K562 (cell line): ENCODE measurements at regions not wholly inside any gene's neighbourhood (a gene's known extent, or its start where the extent isn't known, plus 50 kb on each side); places are given as distances from the start of the nearest gene placed in this dataset.

Experiments used
- ATAC-seq: fragments of 200-7000 bp; cut with Tn5 transposase; 3 replicates; pipeline ENCODE4 v1.9.1; 2020; ENCODE audit warnings: moderate library complexity
- BruUV-seq: library from RNA; stranded (reverse); fragments of 400-500 nt; replicated peaks from 2 replicates; lab custom pipeline; 2021; lab: Mats Ljungman, UMichigan
- CTCF ChIA-PET: fragments of 300-600 bp; formaldehyde crosslinking; extraction: SDS; loops from one replicate; lab custom pipeline; 2021; ENCODE audit warnings: low intra/inter-chr PET ratio; lab: Yijun Ruan, JAX
- POLR2A ChIA-PET: fragments of 300-600, 350-650 bp; sonication (Branson Sonifier 250); formaldehyde crosslinking; extraction: SDS; loops from one replicate; lab custom pipeline; 2021; ENCODE audit warnings: antibody characterized with exemption, inconsistent platforms; lab: Yijun Ruan, JAX
- DNase-seq, 4 experiments: peaks; one replicate each; pipeline versions ENCODE4 v3.0.0 to v3.0.0-alpha.2; 2011 to 2018; ENCODE audit warnings: low spot score in 3 of 4, mixed read lengths in 3 of 4; ENCODE audit errors: extremely low read depth in 1 of 4
- FAIRE-seq: peaks from 2 replicates; lab custom pipeline; 2011; peaks lifted over from hg19 to GRCh38; lab: Jason Lieb, UNC
- H2AFZ ChIP-seq: 2 replicates; pipeline ENCODE4 v1.6.0; 2011; ENCODE audit warnings: low read depth, low read length, control low read depth, inconsistent platforms
- H3K27ac ChIP-seq: fragments of 200-600 bp; 3 replicates; pipeline ENCODE4 v1.8.0; 2011; ENCODE audit warnings: low read depth, mild to moderate bottlenecking, control low read depth, inconsistent platforms, low read length, moderate library complexity, mixed read lengths; ENCODE audit errors: extremely low read depth
- H3K27me3 ChIP-seq, 2 experiments: fragments of 300-600 bp in 1 of 2; 2 replicates in 1 of 2; 3 replicates in 1 of 2; pipeline versions ENCODE4 v1.6.0 to v1.8.0; 2011; ENCODE audit warnings: inconsistent platforms in 2 of 2, low read length in 2 of 2, mild to moderate bottlenecking in 1 of 2, mixed read lengths in 1 of 2, moderate library complexity in 1 of 2; ENCODE audit not compliant: control insufficient read depth in 2 of 2, insufficient read depth in 2 of 2
- H3K36me3 ChIP-seq: fragments of 300-600 bp; 3 replicates; pipeline ENCODE4 v1.8.0; 2011; ENCODE audit warnings: mild to moderate bottlenecking, low read length, inconsistent platforms; ENCODE audit not compliant: control insufficient read depth, insufficient read depth
- H3K4me1 ChIP-seq, 2 experiments: fragments of 200-600 bp in 1 of 2; replicated peaks in 1 of 2; 2 replicates in 1 of 2; 3 replicates in 1 of 2; pipeline versions ENCODE4 v1.5.1 to v1.8.0; 2011; ENCODE audit warnings: inconsistent platforms in 2 of 2, low read length in 2 of 2, mild to moderate bottlenecking in 1 of 2, mixed read lengths in 1 of 2, moderate library complexity in 1 of 2; ENCODE audit not compliant: control insufficient read depth in 2 of 2, insufficient read depth in 2 of 2
- H3K4me2 ChIP-seq: 2 replicates; pipeline ENCODE4 v1.6.1; 2011; ENCODE audit warnings: low read length, control low read depth, inconsistent platforms, mixed read lengths; ENCODE audit not compliant: insufficient read depth
- H3K4me3 ChIP-seq: fragments of 200-600 bp; sonication (generic), shearing (Covaris generic); 2 replicates; pipeline ENCODE4 v1.5.1; 2016; ENCODE audit warnings: control low read depth, inconsistent platforms
- H3K79me2 ChIP-seq: fragments of 200-600 bp; 3 replicates; pipeline ENCODE4 v1.8.0; 2011; ENCODE audit warnings: low read length, inconsistent platforms; ENCODE audit not compliant: control insufficient read depth, insufficient read depth
- H3K9ac ChIP-seq, 2 experiments: 2 replicates each; pipeline versions ENCODE4 v1.6.0 to v1.6.1; 2011; ENCODE audit warnings: low read depth in 2 of 2, low read length in 2 of 2, control low read depth in 1 of 2, inconsistent platforms in 1 of 2, mild to moderate bottlenecking in 1 of 2, mixed read lengths in 1 of 2; ENCODE audit not compliant: insufficient read depth in 1 of 2
- H3K9me1 ChIP-seq: one replicate; pipeline ENCODE4 v1.6.0; 2011; ENCODE audit warnings: inconsistent platforms, mild to moderate bottlenecking, low read length, moderate library complexity; ENCODE audit not compliant: control insufficient read depth, insufficient read depth
- H3K9me3 ChIP-seq: replicated peaks from 2 replicates; pipeline ENCODE4 v1.5.1; 2011; ENCODE audit warnings: low read depth, low read length, inconsistent platforms; ENCODE audit not compliant: control insufficient read depth, insufficient read depth
- H4K20me1 ChIP-seq: replicated peaks from 2 replicates; pipeline ENCODE4 v1.6.1; 2011; ENCODE audit warnings: low read length, inconsistent platforms, mixed read lengths; ENCODE audit not compliant: control insufficient read depth, insufficient read depth
- ERF ChIP-seq: fragments of 450-650 bp; formaldehyde crosslinking; IDR thresholded peaks from 2 replicates; pipeline ENCODE4 v1.4.0; 2020; ENCODE audit warnings: mild to moderate bottlenecking, mixed read lengths
- NFRKB ChIP-seq: fragments of 450-650 bp; IDR thresholded peaks from 2 replicates; pipeline ENCODE4 v1.6.1; 2016; ENCODE audit warnings: low read depth
- PBX2 ChIP-seq, 2 experiments: IDR thresholded peaks in 1 of 2; conservative IDR thresholded peaks in 1 of 2; 2 replicates each; pipeline ENCODE4 v1.6.1; 2016; ENCODE audit warnings: low read depth in 2 of 2, mild to moderate bottlenecking in 1 of 2, missing compliant biosample characterization in 1 of 2, missing genetic modification characterization in 1 of 2, moderate library complexity in 1 of 2
- PRDM10 ChIP-seq: fragments of 450-650 bp; IDR thresholded peaks from 2 replicates; pipeline ENCODE4 v1.6.1; 2018; ENCODE audit not compliant: partially characterized antibody
- RNF219 ChIP-seq: fragments of 250-450 bp; sonication (Bioruptor Pico); IDR thresholded peaks from 2 replicates; pipeline ENCODE4 v1.5.0; 2022; ENCODE audit warnings: mild to moderate bottlenecking
- TEAD2 ChIP-seq: fragments of 450-650 bp; IDR thresholded peaks from 2 replicates; pipeline ENCODE4 v1.6.1; 2016; ENCODE audit warnings: missing genetic modification characterization, control low read depth, missing compliant biosample characterization
- THRB ChIP-seq: fragments of 450-650 bp; formaldehyde crosslinking; conservative IDR thresholded peaks from 2 replicates; pipeline ENCODE4 v1.4.0; 2022; ENCODE audit warnings: mild to moderate bottlenecking, missing genetic modification characterization
- ZNF311 ChIP-seq: fragments of 250-450 bp; sonication (Bioruptor Pico); IDR thresholded peaks from 2 replicates; pipeline ENCODE4 v1.4.0; 2020; ENCODE audit warnings: mild to moderate bottlenecking, moderate library complexity
- WGBS: fragments of 100-300 bp; shearing (Covaris generic); methylation state at CpG from one replicate; pipeline ENCODE4 v1.1.6; 2016; ENCODE audit warnings: low coverage, mixed read lengths; ENCODE audit not compliant: insufficient coverage; ENCODE audit errors: missing lambda C conversion rate; 5-methylcytosine and 5-hydroxymethylcytosine counted together
- in situ Hi-C: fragments of 300-500 bp; cut with MboI; formaldehyde crosslinking; loops from 4 replicates; pipeline ENCODE4 v1.15.0; 2018; ENCODE audit warnings: inconsistent platforms, mixed read lengths
- intact Hi-C: fragments of 100-400 bp; cut with micrococcal nuclease; formaldehyde crosslinking; loops from 2 replicates; pipeline ENCODE4 v1.14.2; 2022

- DNase-seq (no peak), FAIRE-seq (no peak), ATAC-seq (no peak)
- Histone ChIP-seq H3K27ac (no peak overlapping the region), H3K4me1 (no peaks in the 10 kb centered on the region), H2AFZ (no peak overlapping the region), H3K9me3 (no peaks in the 10 kb centered on the region), H3K4me2 (no peak overlapping the region), H3K27me3 (no peaks in the 10 kb centered on the region; a peak in 1 of 5 replicates), H4K20me1 (no peaks in the 10 kb centered on the region), H3K79me2 (no peaks in the 10 kb centered on the region), H3K9me1 (no peaks in the 10 kb centered on the region), H3K9ac (no peak overlapping the region), H3K4me3 (no peak overlapping the region), H3K36me3 (no peaks in the 10 kb centered on the region)
- ChIA-PET POLR2A (no interaction called here), CTCF (no interaction called here)
- BruUV-seq, result no TSS peak
- in situ Hi-C loops, result no loop called here
- intact Hi-C loops, result no loop called here
- TF ChIP-seq THRB (no peak), RNF219 (CRISPR knock-in tag) (no peak), TEAD2 (tag) (no peak), NFRKB (no peak), PRDM10 (no peak), ERF (CRISPR knock-in tag) (no peak), PBX2 (CRISPR knock-in tag; IDR thresholded peaks at IDR 0.05; ENCODE audit: low read depth) (no peak), PBX2 (tag; conservative IDR thresholded peaks at IDR 0.05; ENCODE audit: low read depth) (no peak), ZNF311 (CRISPR knock-in tag) (no peak)
- 7% methylated on average over 3 of the region's 3 CpGs for WGBS
These were observed 134.4 kb downstream of the DACT1 start for GRCh38 chr14:58772116-58772515.
